H1 (cell line): ENCODE measurements at regions not wholly inside any gene's neighbourhood (a gene's known extent, or its start where the extent isn't known, plus 50 kb on each side); places are given as distances from the start of the nearest gene placed in this dataset.

Source experiments
- CTCF ChIA-PET: fragments of 300-600 bp; sonication (Branson Sonifier 250); formaldehyde crosslinking; loops from one replicate; lab custom pipeline; 2021; ENCODE audit not compliant: partially characterized antibody; lab: Charles Lee
- POLR2A ChIA-PET: fragments of 300-600 bp; sonication (Branson Sonifier 250); formaldehyde crosslinking; loops from one replicate; lab custom pipeline; 2021; ENCODE audit warnings: inconsistent platforms; ENCODE audit not compliant: partially characterized antibody; lab: Charles Lee
- DNase-seq, 2 experiments: peaks; one replicate each; pipeline versions ENCODE4 v3.0.0 to v3.0.0-alpha.2; 2010 to 2022; ENCODE audit warnings: low spot score in 2 of 2, low read depth in 1 of 2, mixed read lengths in 1 of 2
- FAIRE-seq: peaks from 2 replicates; lab custom pipeline; 2011; peaks lifted over from hg19 to GRCh38; lab: Jason Lieb, UNC
- H2AFZ ChIP-seq: 2 replicates; pipeline ENCODE4 v1.8.1; 2012; ENCODE audit warnings: low read length, inconsistent platforms
- H2AK5ac ChIP-seq: 2 replicates; pipeline ENCODE4 v1.6.1; 2013; ENCODE audit warnings: low read depth, low read length
- H2BK120ac ChIP-seq: replicated peaks from 2 replicates; pipeline ENCODE3; 2013; ENCODE audit warnings: low read depth, low read length, inconsistent platforms
- H2BK12ac ChIP-seq: 2 replicates; pipeline ENCODE4 v1.6.1; 2013; ENCODE audit warnings: low read depth, low read length
- H2BK15ac ChIP-seq: 2 replicates; pipeline ENCODE4 v1.6.1; 2013; ENCODE audit warnings: low read length
- H2BK20ac ChIP-seq: 2 replicates; pipeline ENCODE4 v1.6.1; 2013; ENCODE audit warnings: low read length
- H2BK5ac ChIP-seq: 2 replicates; pipeline ENCODE4 v1.6.1; 2013; ENCODE audit warnings: low read depth, low read length
- H3K14ac ChIP-seq: 2 replicates; pipeline ENCODE4 v1.6.1; 2013; ENCODE audit warnings: inconsistent platforms; ENCODE audit not compliant: insufficient read length
- H3K18ac ChIP-seq: 2 replicates; pipeline ENCODE4 v1.6.1; 2013; ENCODE audit warnings: low read length; ENCODE audit errors: extremely low read depth
- H3K23ac ChIP-seq: 2 replicates; pipeline ENCODE4 v1.6.1; 2013; ENCODE audit warnings: inconsistent platforms; ENCODE audit not compliant: insufficient read length
- H3K23me2 ChIP-seq: 2 replicates; pipeline ENCODE4 v1.6.1; 2013; ENCODE audit warnings: low read depth, low read length
- H3K27ac ChIP-seq: 2 replicates; pipeline ENCODE4 v1.6.1; 2011; ENCODE audit warnings: low read depth, low read length, inconsistent platforms
- H3K27me3 ChIP-seq, 4 experiments: replicated peaks in 1 of 4; 1 replicate in 1 of 4; 2 replicates in 3 of 4; pipeline versions ENCODE4 v1.6.1 to v1.8.1; 2011 to 2013; ENCODE audit warnings: low read length in 3 of 4, mild to moderate bottlenecking in 3 of 4, inconsistent platforms in 2 of 4, mixed read lengths in 2 of 4, moderate library complexity in 1 of 4; ENCODE audit not compliant: control insufficient read depth in 3 of 4, insufficient read depth in 3 of 4; ENCODE audit errors: extremely low read depth in 1 of 4
- H3K36me3 ChIP-seq, 4 experiments: 2 replicates each; pipeline versions ENCODE4 v1.6.1 to v1.8.1; 2011 to 2013; ENCODE audit warnings: mild to moderate bottlenecking in 4 of 4, low read length in 3 of 4, moderate library complexity in 2 of 4, control low read depth in 1 of 4, inconsistent platforms in 1 of 4; ENCODE audit not compliant: insufficient read depth in 4 of 4, control insufficient read depth in 2 of 4
- H3K4ac ChIP-seq: replicated peaks from 2 replicates; pipeline ENCODE3; 2013; ENCODE audit warnings: low read length, low read depth, mixed read lengths, inconsistent platforms; ENCODE audit not compliant: insufficient read length
- H3K4me1 ChIP-seq, 4 experiments: replicated peaks in 1 of 4; 1 replicate in 1 of 4; 2 replicates in 3 of 4; pipeline versions ENCODE4 v1.6.1 to v1.8.1; 2011 to 2013; ENCODE audit warnings: low read length in 3 of 4, inconsistent platforms in 2 of 4, mixed read lengths in 1 of 4; ENCODE audit not compliant: insufficient read depth in 4 of 4, control insufficient read depth in 3 of 4
- H3K4me2 ChIP-seq, 2 experiments: 2 replicates each; pipeline versions ENCODE4 v1.6.1 to v1.8.1; 2011 to 2013; ENCODE audit warnings: low read depth in 2 of 2, low read length in 2 of 2, control low read depth in 1 of 2, inconsistent platforms in 1 of 2, mild to moderate bottlenecking in 1 of 2; ENCODE audit not compliant: insufficient read depth in 1 of 2
- H3K4me3 ChIP-seq, 4 experiments: fragments of 200-600, 300-600 bp in 1 of 4; sonication (generic), shearing (Covaris generic), sonication (Bioruptor Twin) in 1 of 4; 2 replicates each; pipeline versions ENCODE4 v1.5.1 to v1.8.1; 2011 to 2016; ENCODE audit warnings: low read length in 4 of 4, low read depth in 3 of 4, control low read depth in 2 of 4, inconsistent platforms in 2 of 4, mild to moderate bottlenecking in 2 of 4, mixed read lengths in 1 of 4, moderate library complexity in 1 of 4; ENCODE audit not compliant: insufficient read depth in 2 of 4; ENCODE audit errors: extremely low read depth in 1 of 4
- H3K56ac ChIP-seq: replicated peaks from 2 replicates; pipeline ENCODE3; 2013; ENCODE audit warnings: low read depth, mild to moderate bottlenecking, mixed read lengths, low read length, inconsistent platforms; ENCODE audit not compliant: insufficient read length
- H3K79me1 ChIP-seq: 2 replicates; pipeline ENCODE4 v1.6.1; 2013; ENCODE audit warnings: low read depth, low read length, control low read depth
- H3K79me2 ChIP-seq, 2 experiments: 2 replicates each; pipeline versions ENCODE4 v1.6.1 to v1.8.1; 2012 to 2013; ENCODE audit warnings: low read length in 2 of 2, mild to moderate bottlenecking in 2 of 2, inconsistent platforms in 1 of 2; ENCODE audit not compliant: insufficient read depth in 2 of 2, control insufficient read depth in 1 of 2
- H3K9ac ChIP-seq, 4 experiments: replicated peaks in 1 of 4; 1 replicate in 1 of 4; 2 replicates in 3 of 4; pipeline versions ENCODE4 v1.6.1 to v1.8.1; 2011 to 2013; ENCODE audit warnings: low read depth in 3 of 4, low read length in 3 of 4, control low read depth in 2 of 4, mild to moderate bottlenecking in 2 of 4, moderate library complexity in 2 of 4, inconsistent platforms in 1 of 4; ENCODE audit errors: extremely low read depth in 1 of 4
- H3K9me3 ChIP-seq, 2 experiments: 2 replicates each; pipeline versions ENCODE4 v1.6.1 to v1.8.1; 2012 to 2013; ENCODE audit warnings: mild to moderate bottlenecking in 2 of 2, moderate library complexity in 2 of 2, control low read depth in 1 of 2, inconsistent platforms in 1 of 2, low read depth in 1 of 2, low read length in 1 of 2, mixed read lengths in 1 of 2; ENCODE audit not compliant: insufficient read depth in 2 of 2
- H4K20me1 ChIP-seq, 2 experiments: replicated peaks in 1 of 2; 2 replicates each; pipeline versions ENCODE3 to v1.8.1; 2011 to 2013; ENCODE audit warnings: inconsistent platforms in 2 of 2, low read length in 2 of 2, mild to moderate bottlenecking in 1 of 2; ENCODE audit not compliant: insufficient read depth in 2 of 2, control insufficient read depth in 1 of 2
- H4K5ac ChIP-seq: 2 replicates; pipeline ENCODE4 v1.6.1; 2013; ENCODE audit warnings: low read length, low read depth, mixed read lengths, inconsistent platforms; ENCODE audit not compliant: insufficient read length
- H4K8ac ChIP-seq: 2 replicates; pipeline ENCODE4 v1.8.0; 2013; ENCODE audit warnings: mild to moderate bottlenecking, moderate library complexity, low read length, inconsistent platforms; ENCODE audit not compliant: insufficient read depth; ENCODE audit errors: extremely low read depth
- H4K91ac ChIP-seq: replicated peaks from 2 replicates; pipeline ENCODE3; 2013; ENCODE audit warnings: low read length, mixed read lengths, inconsistent platforms; ENCODE audit not compliant: insufficient read length
- CEBPB ChIP-seq: IDR thresholded peaks from 2 replicates; pipeline ENCODE4 v1.6.1; 2012; ENCODE audit warnings: low read depth, low read length
- EP300 ChIP-seq, 2 experiments: IDR thresholded peaks; 1 replicate in 1 of 2; 2 replicates in 1 of 2; pipeline ENCODE4 v1.6.1; 2011 to 2012; ENCODE audit warnings: low read depth in 2 of 2, low read length in 2 of 2, mild to moderate bottlenecking in 2 of 2, borderline replicate concordance in 1 of 2, inconsistent platforms in 1 of 2, moderate library complexity in 1 of 2
- JUN ChIP-seq: IDR thresholded peaks from 2 replicates; pipeline ENCODE4 v1.6.1; 2011; ENCODE audit warnings: low read depth, mild to moderate bottlenecking, improper control_type of control experiment, low read length
- JUND ChIP-seq: IDR thresholded peaks from 2 replicates; pipeline ENCODE4 v1.6.1; 2011; ENCODE audit warnings: mild to moderate bottlenecking, improper control_type of control experiment, low read length
- KDM5A ChIP-seq: fragments of 200-600 bp; IDR thresholded peaks from 2 replicates; pipeline ENCODE4 v1.7.1; 2012; ENCODE audit warnings: mild to moderate bottlenecking, low read length, inconsistent platforms, mixed read lengths
- SIRT6 ChIP-seq: IDR thresholded peaks from one replicate; pipeline ENCODE4 v1.7.1; 2012; ENCODE audit warnings: low read length, inconsistent platforms
- SP2 ChIP-seq: IDR thresholded peaks from 2 replicates; pipeline ENCODE4 v1.6.1; 2012; ENCODE audit warnings: mild to moderate bottlenecking, low read length, inconsistent platforms
- SRF ChIP-seq: IDR thresholded peaks from 2 replicates; pipeline ENCODE4 v1.6.1; 2011; ENCODE audit warnings: mild to moderate bottlenecking, low read depth, low read length, moderate library complexity
- SUZ12 ChIP-seq: fragments of 200-600 bp; sonication (generic); IDR thresholded peaks from 2 replicates; pipeline ENCODE4 v1.6.1; 2012; ENCODE audit warnings: mild to moderate bottlenecking, inconsistent platforms, low read length, moderate library complexity, mixed read lengths
- TAF1 ChIP-seq: IDR thresholded peaks from 2 replicates; pipeline ENCODE4 v1.6.1; 2011; ENCODE audit warnings: mild to moderate bottlenecking, low read depth, low read length
- YY1 ChIP-seq: IDR thresholded peaks from 2 replicates; pipeline ENCODE4 v1.6.1; 2011; ENCODE audit warnings: low read depth, mild to moderate bottlenecking, low read length
- WGBS, 2 experiments: shearing (Covaris generic) in 1 of 2; methylation state at CpG; one replicate each; pipeline versions ENCODE4 v1.1.6 to v1.1.7; 2013 to 2015; ENCODE audit warnings: low lambda C conversion rate in 2 of 2, mixed read lengths in 2 of 2, inconsistent platforms in 1 of 2, low coverage in 1 of 2, missing lambda C conversion rate in 1 of 2; ENCODE audit not compliant: insufficient replicate concordance in 2 of 2, insufficient coverage in 1 of 2, insufficient read length in 1 of 2; ENCODE audit errors: extremely low coverage in 1 of 2, missing lambda C conversion rate in 1 of 2; 5-methylcytosine and 5-hydroxymethylcytosine counted together
- TF ChIP-seq, protein P1 (sequence below): IDR thresholded peaks from 2 replicates; pipeline ENCODE4 v1.6.1; 2012; ENCODE audit warnings: inconsistent platforms
- TF ChIP-seq, protein P2 (sequence below): IDR thresholded peaks from 2 replicates; pipeline ENCODE4 v1.6.1; 2011; ENCODE audit warnings: low read length, improper control_type of control experiment
- TF ChIP-seq, protein P3 (sequence below): IDR thresholded peaks from 2 replicates; pipeline ENCODE4 v1.6.1; 2012; ENCODE audit warnings: inconsistent platforms

DNA sequence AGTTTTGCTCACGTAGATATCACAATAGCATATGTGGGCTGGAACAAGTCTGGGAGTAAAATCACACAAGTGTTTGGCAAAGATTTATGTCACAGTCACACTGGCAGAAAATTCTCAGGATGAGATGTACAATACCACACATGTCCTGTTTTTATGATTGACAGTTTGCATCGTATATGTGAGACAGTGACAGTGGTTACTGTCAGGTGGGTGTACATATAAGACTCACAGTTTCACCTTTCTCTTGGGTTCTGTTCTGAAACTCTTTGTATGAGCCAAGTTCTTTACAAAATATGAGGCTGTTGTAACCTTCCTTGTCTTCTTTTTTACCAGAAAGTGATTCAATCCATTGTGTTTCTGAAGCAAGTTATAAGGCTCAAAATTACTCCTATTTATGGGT is 1012.5 kb upstream of the AMELY start:
- H3K27ac ChIP-seq, result no peak overlapping the region
- H3K23ac ChIP-seq, result no peak overlapping the region
- H2BK20ac ChIP-seq, result no peak overlapping the region
- H2BK12ac ChIP-seq, result no peak overlapping the region
- no peak overlapping the region for H2AFZ ChIP-seq
- H4K5ac ChIP-seq, result no peak overlapping the region
- H3K4me2 ChIP-seq, result no peak overlapping the region
- DNase-seq, result no peak
- no peaks in the 10 kb centered on the region for H3K79me1 ChIP-seq
- no peak overlapping the region for H3K56ac ChIP-seq
- H3K9me3 ChIP-seq, result peaks cover 19 to 56% of the 10 kb centered on the region in 2 experiments
- H2BK120ac ChIP-seq, result no peak overlapping the region
- H3K27me3 ChIP-seq, result no peaks in the 10 kb centered on the region
- no peak overlapping the region for H4K8ac ChIP-seq
- H2AK5ac ChIP-seq, result no peak overlapping the region
- ChIA-PET POLR2A (no interaction called here), CTCF (no interaction called here)
- no peak overlapping the region for H3K4ac ChIP-seq
- 71% methylated on average over 2 of the region's 2 CpGs; no CpG with 5 or more reads in 1 of the 2 experiments for WGBS, 2 experiments
- H2BK15ac ChIP-seq, result no peak overlapping the region
- H3K18ac ChIP-seq, result no peak overlapping the region
- no peak for FAIRE-seq
- H3K9ac ChIP-seq, result no peak overlapping the region
- no peaks in the 10 kb centered on the region for H3K23me2 ChIP-seq
- H2BK5ac ChIP-seq, result no peak overlapping the region
- H4K20me1 ChIP-seq, result no peaks in the 10 kb centered on the region
- no peak overlapping the region for H4K91ac ChIP-seq
- H3K4me1 ChIP-seq, result no peaks in the 10 kb centered on the region
- H3K14ac ChIP-seq, result no peak overlapping the region
- H3K79me2 ChIP-seq, result no peaks in the 10 kb centered on the region
- H3K4me3 ChIP-seq, result no peak overlapping the region
- no peaks in the 10 kb centered on the region for H3K36me3 ChIP-seq
- TF ChIP-seq SUZ12 (no peak), YY1 (no peak), JUND (no peak), SIRT6 (no peak), SRF (no peak), EP300 (IDR thresholded peaks at IDR 0.05; ENCODE audit: borderline replicate concordance in 1 of 2, low read depth in 2 of 2, low read length in 2 of 2) (no peak), CEBPB (no peak), TAF1 (no peak), KDM5A (no peak), JUN (no peak), SP2 (no peak)
- TF ChIP-seq, protein P1, sequence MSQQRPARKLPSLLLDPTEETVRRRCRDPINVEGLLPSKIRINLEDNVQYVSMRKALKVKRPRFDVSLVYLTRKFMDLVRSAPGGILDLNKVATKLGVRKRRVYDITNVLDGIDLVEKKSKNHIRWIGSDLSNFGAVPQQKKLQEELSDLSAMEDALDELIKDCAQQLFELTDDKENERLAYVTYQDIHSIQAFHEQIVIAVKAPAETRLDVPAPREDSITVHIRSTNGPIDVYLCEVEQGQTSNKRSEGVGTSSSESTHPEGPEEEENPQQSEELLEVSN, result no peak
- TF ChIP-seq, protein P2, sequence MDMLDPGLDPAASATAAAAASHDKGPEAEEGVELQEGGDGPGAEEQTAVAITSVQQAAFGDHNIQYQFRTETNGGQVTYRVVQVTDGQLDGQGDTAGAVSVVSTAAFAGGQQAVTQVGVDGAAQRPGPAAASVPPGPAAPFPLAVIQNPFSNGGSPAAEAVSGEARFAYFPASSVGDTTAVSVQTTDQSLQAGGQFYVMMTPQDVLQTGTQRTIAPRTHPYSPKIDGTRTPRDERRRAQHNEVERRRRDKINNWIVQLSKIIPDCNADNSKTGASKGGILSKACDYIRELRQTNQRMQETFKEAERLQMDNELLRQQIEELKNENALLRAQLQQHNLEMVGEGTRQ, result no peak
- TF ChIP-seq, protein P3, sequence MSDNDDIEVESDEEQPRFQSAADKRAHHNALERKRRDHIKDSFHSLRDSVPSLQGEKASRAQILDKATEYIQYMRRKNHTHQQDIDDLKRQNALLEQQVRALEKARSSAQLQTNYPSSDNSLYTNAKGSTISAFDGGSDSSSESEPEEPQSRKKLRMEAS, result no peak
